ENCODE measurements at regions not wholly inside any gene's neighbourhood (a gene's known extent, or its start where the extent isn't known, plus 50 kb on each side); places are given as distances from the start of the nearest gene placed in this dataset.
"Not testable (repeated sequence)": the region's sequence is repeated elsewhere in the genome, so short reads cannot be mapped to it uniquely, and the experiment has no call there.

GRCh38 chr7:112981966-112982365, 104.7 kb downstream of the GPR85 start:
- DNase-seq: no peak

GRCh38 chr7:112979055-112979454, 107.6 kb downstream of the GPR85 start:
- not testable (repeated sequence) for DNase-seq

GRCh38 chr7:112977244-112977955, 109.2 kb downstream of the GPR85 start:
- not testable (repeated sequence) for DNase-seq

- no peak for DNase-seq
Measured at GRCh38 chr7:112970771-112971170, 115.9 kb downstream of the GPR85 start.

GRCh38 chr7:112969946-112970345, 116.7 kb downstream of the GPR85 start:
- DNase-seq: no peak

GRCh38 chr7:112965506-112965905, 121.1 kb downstream of the GPR85 start:
- DNase-seq: no peak

GRCh38 chr7:112963634-112964033, 123.0 kb downstream of the GPR85 start:
- DNase-seq: no peak

GRCh38 chr7:112962815-112963214, 123.8 kb downstream of the GPR85 start:
- DNase-seq: no peak

- no peak for DNase-seq
Measured at GRCh38 chr7:112959276-112959675, 127.4 kb downstream of the GPR85 start.

GRCh38 chr7:112958775-112959174, 127.9 kb downstream of the GPR85 start:
- DNase-seq: no peak

GRCh38 chr7:112957901-112958300, 128.7 kb downstream of the GPR85 start:
- no peak for DNase-seq

GRCh38 chr7:112953031-112953430, 133.6 kb downstream of the GPR85 start:
- DNase-seq: not testable (repeated sequence)

GRCh38 chr7:112951070-112951469, 135.6 kb downstream of the GPR85 start:
- no peak for DNase-seq

- not testable (repeated sequence) for DNase-seq
Measured at GRCh38 chr7:112949682-112950081, 136.9 kb downstream of the GPR85 start.

- DNase-seq: no peak
Measured at GRCh38 chr7:112946350-112946749, 140.3 kb downstream of the GPR85 start.

- no peak for DNase-seq
Measured at GRCh38 chr7:112945046-112945445, 141.6 kb downstream of the GPR85 start.

GRCh38 chr7:112942981-112943380, 143.6 kb downstream of the GPR85 start:
- no peak for DNase-seq

- DNase-seq: not testable (repeated sequence)
Measured at GRCh38 chr7:112942125-112942524, 144.5 kb downstream of the GPR85 start.

GRCh38 chr7:112940314-112940732, 146.3 kb downstream of the GPR85 start:
- DNase-seq: no peak

- DNase-seq: peak; percentile 99
Measured at GRCh38 chr7:112939574-112940313, 146.9 kb downstream of the GPR85 start.

- DNase-seq: no peak
Measured at GRCh38 chr7:112938863-112939573, 147.6 kb downstream of the GPR85 start.

GRCh38 chr7:112937651-112938415, 147.6 kb upstream of the TMEM168 start:
- no peak for DNase-seq

GRCh38 chr7:112933598-112933997, 143.4 kb upstream of the TMEM168 start:
- no peak for DNase-seq

Measured in NCI-H1694 (cell line).